ENCODE measurements at regions not wholly inside any gene's neighbourhood (a gene's known extent, or its start where the extent isn't known, plus 50 kb on each side); places are given as distances from the start of the nearest gene placed in this dataset.
"Not testable (repeated sequence)": the region's sequence is repeated elsewhere in the genome, so short reads cannot be mapped to it uniquely, and the experiment has no call there.

GRCh38 chr1:213417225-213417820, 366.3 kb downstream of the RPS6KC1 start:
- TF ChIP-seq CTCF (IDR thresholded peaks at IDR 0.05; ENCODE audit: extremely low read depth, missing control alignments): no peak
- DNase-seq (ENCODE audit: low spot score): no peak

GRCh38 chr1:213417846-213418245, 366.8 kb downstream of the RPS6KC1 start:
- DNase-seq (ENCODE audit: low spot score): no peak
- no peak for TF ChIP-seq CTCF (IDR thresholded peaks at IDR 0.05; ENCODE audit: extremely low read depth, missing control alignments)

GRCh38 chr1:213418268-213419071, 367.4 kb downstream of the RPS6KC1 start:
- TF ChIP-seq CTCF (IDR thresholded peaks at IDR 0.05; ENCODE audit: extremely low read depth, missing control alignments): no peak
- no peak for DNase-seq (ENCODE audit: low spot score)

GRCh38 chr1:213419401-213420030, 368.5 kb downstream of the RPS6KC1 start:
- no peak for DNase-seq (ENCODE audit: low spot score)
- no peak for TF ChIP-seq CTCF (IDR thresholded peaks at IDR 0.05; ENCODE audit: extremely low read depth, missing control alignments)

- DNase-seq (ENCODE audit: low spot score): not testable (repeated sequence)
These were observed 370.1 kb downstream of the RPS6KC1 start for GRCh38 chr1:213421178-213421577.

GRCh38 chr1:213423041-213423440, 372.0 kb downstream of the RPS6KC1 start:
- TF ChIP-seq CTCF (IDR thresholded peaks at IDR 0.05; ENCODE audit: extremely low read depth, missing control alignments): no peak
- DNase-seq (ENCODE audit: low spot score): no peak

GRCh38 chr1:213423605-213424004, 372.6 kb downstream of the RPS6KC1 start:
- DNase-seq (ENCODE audit: low spot score): no peak
- TF ChIP-seq CTCF (IDR thresholded peaks at IDR 0.05; ENCODE audit: extremely low read depth, missing control alignments): no peak
